ENCODE measurements at regions not wholly inside any gene's neighbourhood (a gene's known extent, or its start where the extent isn't known, plus 50 kb on each side); places are given as distances from the start of the nearest gene placed in this dataset.

DNA sequence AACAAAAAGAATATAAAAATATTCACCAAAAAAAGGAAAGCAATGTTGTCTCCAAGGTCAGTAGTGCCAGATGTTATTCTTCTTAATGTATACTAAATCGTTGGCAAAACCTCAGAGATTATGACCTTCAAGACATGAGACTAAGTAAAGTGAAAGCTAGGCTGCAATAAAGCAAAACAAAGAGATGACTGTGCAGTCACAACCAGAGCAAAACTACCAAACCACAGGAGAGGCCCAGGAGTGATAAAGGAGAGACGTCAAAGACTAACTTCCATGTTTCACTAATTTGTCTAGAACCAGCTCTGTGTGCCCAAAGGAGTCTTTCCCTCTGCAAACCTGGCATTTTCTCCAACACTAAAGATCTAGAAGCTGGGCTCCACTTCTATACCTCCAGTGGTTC, 155.9 kb upstream of the POU3F2 start:
- H3K4me3 Mint-ChIP-seq: no peak overlapping the region
- ATAC-seq (no peak), DNase-seq (no peak)
- ChIA-PET POLR2A (no interaction called here), CTCF (no interaction called here)
- H3K27me3 Mint-ChIP-seq (ENCODE audit: low read depth): no peaks in the 10 kb centered on the region
- no peaks in the 10 kb centered on the region for H3K4me1 Mint-ChIP-seq (ENCODE audit: low read depth)
- no peak overlapping the region for H3K27ac Mint-ChIP-seq
- H3K9me3 Mint-ChIP-seq (ENCODE audit: insufficient read depth): no peaks in the 10 kb centered on the region
- H3K36me3 Mint-ChIP-seq (ENCODE audit: low read depth): no peaks in the 10 kb centered on the region

DNA sequence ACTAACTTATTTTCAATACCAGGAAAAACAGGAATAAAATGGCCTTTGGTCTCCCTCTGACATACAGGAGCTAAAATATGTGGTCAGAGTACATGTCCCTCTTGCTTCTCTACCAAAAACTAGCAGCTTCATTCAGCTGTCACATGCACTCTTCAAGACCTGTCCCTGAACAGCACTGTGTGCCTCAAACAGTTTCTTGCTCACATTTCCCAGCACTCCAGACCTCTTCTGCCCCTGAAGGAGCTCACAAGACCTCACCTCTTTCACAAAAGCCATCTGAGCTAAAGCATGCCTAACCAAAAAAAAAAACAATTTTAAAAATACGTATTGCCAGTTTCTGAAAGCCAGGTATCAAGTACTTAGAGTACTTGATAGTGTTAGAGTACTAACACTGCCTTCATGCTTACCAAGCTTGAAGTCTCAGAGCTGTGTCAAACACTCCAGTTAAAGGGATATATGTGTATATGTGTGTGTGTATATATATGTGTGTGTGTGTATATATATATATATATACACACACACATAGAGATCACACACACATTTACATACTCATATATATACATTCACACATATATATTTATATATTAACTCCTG, 148.3 kb upstream of the POU3F2 start:
- H3K9me3 Mint-ChIP-seq (ENCODE audit: insufficient read depth): no peaks in the 10 kb centered on the region
- CTCF ChIA-PET: no interaction called here
- H3K4me3 Mint-ChIP-seq: no peak overlapping the region
- no peaks in the 10 kb centered on the region for H3K4me1 Mint-ChIP-seq (ENCODE audit: low read depth)
- no peaks in the 10 kb centered on the region for H3K27me3 Mint-ChIP-seq (ENCODE audit: low read depth)
- no peak for DNase-seq
- POLR2A ChIA-PET: no interaction called here
- H3K36me3 Mint-ChIP-seq (ENCODE audit: low read depth): no peaks in the 10 kb centered on the region
- no peak for ATAC-seq
- H3K27ac Mint-ChIP-seq: no peak overlapping the region

DNA sequence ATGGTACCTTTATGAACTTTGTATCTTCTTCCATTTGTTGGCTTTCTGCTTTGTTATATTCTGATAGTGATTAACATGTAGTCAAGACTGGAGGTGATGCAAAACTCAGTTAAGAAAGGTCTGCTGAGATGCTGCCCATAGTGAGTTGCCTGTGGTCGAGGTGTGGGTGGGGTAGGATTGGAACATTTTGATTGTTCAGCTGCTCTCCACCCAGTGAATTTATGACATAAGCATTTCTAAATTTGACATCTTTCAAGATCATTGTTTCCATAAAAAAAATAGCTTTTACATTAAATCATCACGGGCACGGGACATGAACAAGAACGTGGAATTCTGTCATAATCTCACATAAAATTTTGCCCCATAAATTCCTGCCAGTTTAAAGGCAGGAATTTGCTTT, 146.6 kb upstream of the POU3F2 start:
- ChIA-PET CTCF (no interaction called here), POLR2A (no interaction called here)
- Mint-ChIP-seq H3K27ac (no peak overlapping the region), H3K9me3 (ENCODE audit: insufficient read depth) (no peaks in the 10 kb centered on the region), H3K4me3 (no peak overlapping the region), H3K36me3 (ENCODE audit: low read depth) (no peaks in the 10 kb centered on the region), H3K4me1 (ENCODE audit: low read depth) (no peaks in the 10 kb centered on the region), H3K27me3 (ENCODE audit: low read depth) (no peaks in the 10 kb centered on the region)
- ATAC-seq: no peak
- DNase-seq: no peak

DNA sequence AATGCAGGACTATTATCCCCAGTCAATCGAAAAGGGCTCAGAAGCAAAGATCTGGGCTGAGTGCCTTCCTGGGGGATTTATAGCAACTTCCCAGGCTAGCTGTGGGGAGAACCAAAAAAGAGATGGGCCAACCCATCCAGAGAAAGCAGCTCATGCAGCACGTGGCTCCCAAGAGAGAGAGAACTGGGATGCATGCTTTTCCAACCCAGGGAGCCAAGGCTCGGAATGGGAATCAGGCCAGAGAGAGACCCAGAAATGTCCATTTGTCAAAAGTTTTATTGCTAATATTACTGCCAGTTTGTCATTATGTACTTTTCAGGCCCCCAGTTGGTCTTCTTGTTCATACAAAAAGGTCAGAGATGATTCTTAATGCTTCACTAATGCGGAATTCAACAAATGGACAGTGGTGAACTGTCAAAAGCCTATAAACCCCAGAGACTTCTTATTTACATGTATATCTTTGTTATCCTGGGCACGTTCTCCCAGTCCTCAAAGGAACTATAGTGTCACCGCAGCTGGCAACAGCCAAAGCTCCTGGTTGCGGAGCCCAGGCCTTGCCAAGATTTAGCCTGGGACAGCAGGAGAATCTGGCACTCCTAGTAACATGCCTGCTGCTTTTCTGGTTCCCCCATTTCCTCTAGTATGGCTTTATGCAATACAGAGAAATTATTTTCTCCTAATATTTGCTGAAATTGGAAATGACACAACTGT, 139.1 kb upstream of the POU3F2 start:
- H3K27ac Mint-ChIP-seq: no peak overlapping the region
- H3K4me1 Mint-ChIP-seq (ENCODE audit: low read depth): no peaks in the 10 kb centered on the region
- H3K9me3 Mint-ChIP-seq (ENCODE audit: insufficient read depth): no peaks in the 10 kb centered on the region
- DNase-seq (no peak), ATAC-seq (no peak)
- no peaks in the 10 kb centered on the region for H3K36me3 Mint-ChIP-seq (ENCODE audit: low read depth)
- no peaks in the 10 kb centered on the region for H3K27me3 Mint-ChIP-seq (ENCODE audit: low read depth)
- ChIA-PET CTCF (no interaction called here), POLR2A (no interaction called here)
- H3K4me3 Mint-ChIP-seq: no peak overlapping the region

DNA sequence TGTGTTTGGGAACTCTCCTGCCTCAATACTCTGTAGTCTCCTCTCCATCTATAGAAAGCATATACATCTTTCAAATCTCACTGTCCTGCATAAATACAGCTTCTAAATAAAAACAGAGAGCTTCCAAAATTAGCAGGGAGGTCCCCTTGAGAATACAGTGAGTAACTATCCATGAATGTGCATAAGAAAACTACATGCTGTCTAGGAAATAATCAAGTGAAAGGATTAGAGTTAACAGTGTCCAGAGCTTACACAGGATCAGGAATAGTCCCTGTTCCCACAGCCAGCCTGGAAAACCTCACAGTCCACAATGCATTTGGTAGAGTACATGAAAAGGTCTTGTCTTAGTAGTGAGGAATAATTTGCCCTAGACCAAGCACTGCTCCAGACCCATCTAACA, 123.0 kb upstream of the POU3F2 start:
- ATAC-seq (no peak), DNase-seq (no peak)
- Mint-ChIP-seq H3K27me3 (ENCODE audit: low read depth) (peaks cover 3% of the 10 kb centered on the region), H3K27ac (no peak overlapping the region), H3K4me3 (no peak overlapping the region), H3K9me3 (ENCODE audit: insufficient read depth) (no peaks in the 10 kb centered on the region), H3K4me1 (ENCODE audit: low read depth) (no peaks in the 10 kb centered on the region), H3K36me3 (ENCODE audit: low read depth) (no peaks in the 10 kb centered on the region)
- ChIA-PET CTCF (no interaction called here), POLR2A (no interaction called here)

DNA sequence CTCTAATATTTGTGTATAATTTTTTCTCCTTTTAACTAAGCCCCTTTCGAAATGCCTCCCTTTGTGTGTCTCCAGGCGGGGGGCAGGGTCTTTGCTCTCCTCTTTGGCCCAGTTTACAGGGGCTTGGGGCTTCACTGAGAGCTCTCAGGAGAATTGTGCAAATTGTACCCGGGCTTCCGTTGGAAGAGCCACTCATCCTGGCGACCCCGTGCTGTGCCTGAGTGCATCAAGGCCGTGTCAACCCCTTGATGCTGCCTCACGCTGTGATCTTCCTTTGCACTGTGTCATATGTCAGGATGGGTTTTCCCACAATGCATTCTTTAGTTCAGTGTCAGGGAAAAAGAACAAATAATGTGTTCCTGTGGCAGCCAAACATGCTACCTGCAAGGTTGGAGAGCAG, 118.0 kb upstream of the POU3F2 start:
- no peak for ATAC-seq

DNA sequence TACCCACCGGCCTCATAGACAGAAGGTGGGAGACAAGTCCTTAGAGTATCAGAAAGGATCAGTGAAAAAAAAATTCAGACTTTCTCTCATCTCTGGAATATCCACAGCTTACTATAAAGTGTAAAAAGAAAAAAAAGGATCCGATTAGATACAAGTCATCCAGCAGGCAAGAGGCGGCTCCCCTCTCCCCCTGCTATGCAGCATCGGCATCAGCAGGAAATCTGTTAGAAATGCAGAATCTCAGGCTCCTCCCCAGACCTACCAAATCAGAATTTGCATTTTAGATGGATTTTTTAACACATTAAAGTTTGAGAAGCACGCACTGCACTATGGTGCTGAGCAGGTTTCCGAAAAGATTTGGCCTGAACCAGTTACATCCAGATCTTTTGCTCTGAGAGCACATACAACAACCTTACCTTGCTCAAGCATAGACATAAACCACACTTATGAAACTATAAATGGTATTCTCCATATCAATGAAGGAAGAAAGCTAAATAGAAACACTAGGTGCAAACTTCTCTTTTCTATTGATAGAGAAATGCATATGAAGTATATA, 117.0 kb upstream of the POU3F2 start:
- Mint-ChIP-seq H3K27me3 (ENCODE audit: low read depth) (peaks cover 7% of the 10 kb centered on the region), H3K4me3 (no peak overlapping the region), H3K4me1 (ENCODE audit: low read depth) (no peaks in the 10 kb centered on the region), H3K27ac (no peak overlapping the region), H3K9me3 (ENCODE audit: insufficient read depth) (no peaks in the 10 kb centered on the region), H3K36me3 (ENCODE audit: low read depth) (no peaks in the 10 kb centered on the region)
- ChIA-PET CTCF (no interaction called here), POLR2A (no interaction called here)
- DNase-seq: no peak
- ATAC-seq: no peak

More for the DNA sequence above, 118.0 kb upstream of the POU3F2 start:
- Mint-ChIP-seq H3K4me3 (no peak overlapping the region), H3K27me3 (ENCODE audit: low read depth) (peaks cover 7% of the 10 kb centered on the region), H3K27ac (no peak overlapping the region), H3K36me3 (ENCODE audit: low read depth) (no peaks in the 10 kb centered on the region), H3K4me1 (ENCODE audit: low read depth) (no peaks in the 10 kb centered on the region), H3K9me3 (ENCODE audit: insufficient read depth) (no peaks in the 10 kb centered on the region)
- DNase-seq: no peak
- CTCF ChIA-PET: no interaction called here
- POLR2A ChIA-PET: no interaction called here

DNA sequence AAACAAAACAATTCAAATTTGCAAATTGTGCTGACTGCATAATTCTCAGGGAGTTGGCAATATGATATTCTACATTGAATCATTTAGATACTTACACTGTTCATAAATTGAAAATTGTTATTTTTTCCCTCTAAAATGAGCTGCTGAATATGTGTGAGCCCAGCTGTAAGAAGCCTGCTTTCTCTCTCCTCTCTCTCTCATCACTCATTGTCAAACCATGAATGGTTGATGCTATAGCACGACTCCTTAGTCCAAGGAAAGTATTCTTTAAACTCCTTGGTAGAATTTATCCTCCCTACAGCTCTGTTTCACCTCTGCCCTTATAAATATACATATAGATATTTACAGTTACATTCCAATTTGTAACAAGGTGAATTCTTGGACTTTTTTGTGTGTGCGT, 116.4 kb upstream of the POU3F2 start:
- H3K9me3 Mint-ChIP-seq (ENCODE audit: insufficient read depth): no peaks in the 10 kb centered on the region
- H3K4me1 Mint-ChIP-seq (ENCODE audit: low read depth): no peaks in the 10 kb centered on the region
- ChIA-PET POLR2A (no interaction called here), CTCF (no interaction called here)
- no peak overlapping the region for H3K27ac Mint-ChIP-seq
- peaks cover 7% of the 10 kb centered on the region for H3K27me3 Mint-ChIP-seq (ENCODE audit: low read depth)
- no peaks in the 10 kb centered on the region for H3K36me3 Mint-ChIP-seq (ENCODE audit: low read depth)
- ATAC-seq (no peak), DNase-seq (no peak)
- no peak overlapping the region for H3K4me3 Mint-ChIP-seq

DNA sequence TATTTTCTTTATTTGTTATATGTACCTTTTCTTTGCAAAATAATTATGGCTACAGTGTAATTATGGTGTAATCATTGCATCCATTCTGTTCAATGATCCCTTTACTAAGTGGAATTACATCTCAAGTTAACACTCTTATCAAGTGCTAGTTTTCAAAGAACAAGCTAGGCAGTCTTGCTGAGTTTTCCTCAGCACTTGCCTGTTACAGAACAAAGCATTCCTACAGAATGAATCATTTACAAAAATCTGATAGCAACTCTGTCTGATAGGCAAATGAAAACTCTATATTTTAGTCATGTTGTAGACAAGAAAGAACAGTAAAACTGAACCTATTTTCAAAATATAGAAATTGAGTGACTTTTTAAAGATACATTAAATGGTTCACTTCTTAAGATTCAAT, 109.8 kb upstream of the POU3F2 start:
- DNase-seq (no peak), ATAC-seq (no peak)
- POLR2A ChIA-PET: no interaction called here
- no peak overlapping the region for H3K27ac Mint-ChIP-seq
- H3K4me1 Mint-ChIP-seq (ENCODE audit: low read depth): no peaks in the 10 kb centered on the region
- no peak overlapping the region for H3K4me3 Mint-ChIP-seq
- no peaks in the 10 kb centered on the region for H3K27me3 Mint-ChIP-seq (ENCODE audit: low read depth)
- no peaks in the 10 kb centered on the region for H3K9me3 Mint-ChIP-seq (ENCODE audit: insufficient read depth)
- CTCF ChIA-PET: no interaction called here
- H3K36me3 Mint-ChIP-seq (ENCODE audit: low read depth): no peaks in the 10 kb centered on the region

DNA sequence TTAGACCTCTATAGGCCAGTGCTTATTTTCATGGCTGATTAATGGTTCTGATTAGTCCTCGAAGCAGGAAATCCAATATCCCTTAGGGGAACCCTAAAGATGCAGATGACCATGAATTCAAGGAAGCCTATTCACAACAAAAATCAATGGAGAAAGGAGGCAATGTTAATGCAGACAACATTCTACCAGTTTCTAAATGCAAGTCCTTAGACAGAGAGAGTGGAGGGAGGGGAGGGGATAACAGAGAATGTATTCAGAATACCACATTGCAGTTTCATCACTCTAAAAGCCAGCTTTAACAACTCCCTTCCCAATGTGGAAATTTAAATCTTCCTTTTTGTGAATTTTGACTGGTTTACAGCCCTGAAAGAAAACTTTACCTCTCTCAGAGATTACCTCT, 87.1 kb upstream of the POU3F2 start:
- H3K27ac Mint-ChIP-seq: no peak overlapping the region

DNA sequence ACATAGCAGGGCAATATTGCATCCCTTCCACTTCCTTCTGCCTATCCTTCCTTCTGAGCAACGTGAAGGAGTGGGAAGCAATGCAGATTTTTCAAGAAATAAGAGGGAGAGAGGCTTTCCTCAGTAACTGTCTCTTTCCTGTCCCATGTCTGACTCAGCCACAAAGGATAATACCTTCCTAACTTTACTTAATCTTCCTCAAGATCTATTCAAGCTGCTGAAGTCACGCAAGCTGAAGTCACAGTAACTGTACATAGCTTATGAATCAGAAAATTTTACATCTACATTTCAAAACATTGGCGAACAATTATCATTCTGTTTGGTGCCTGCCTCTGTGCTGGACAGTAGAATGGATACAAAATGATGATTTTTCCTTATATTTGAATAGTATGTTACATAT, 86.4 kb upstream of the POU3F2 start:
- Mint-ChIP-seq H3K36me3 (ENCODE audit: low read depth) (no peaks in the 10 kb centered on the region), H3K9me3 (ENCODE audit: insufficient read depth) (no peaks in the 10 kb centered on the region), H3K4me3 (no peak overlapping the region), H3K27me3 (ENCODE audit: low read depth) (no peaks in the 10 kb centered on the region), H3K4me1 (ENCODE audit: low read depth) (no peaks in the 10 kb centered on the region), H3K27ac (no peak overlapping the region)
- DNase-seq (no peak), ATAC-seq (no peak)
- ChIA-PET POLR2A (no interaction called here), CTCF (no interaction called here)

More for the DNA sequence above, 87.1 kb upstream of the POU3F2 start:
- no peak overlapping the region for H3K4me3 Mint-ChIP-seq
- ATAC-seq (no peak), DNase-seq (no peak)
- POLR2A ChIA-PET: no interaction called here
- H3K4me1 Mint-ChIP-seq (ENCODE audit: low read depth): no peaks in the 10 kb centered on the region
- no peaks in the 10 kb centered on the region for H3K27me3 Mint-ChIP-seq (ENCODE audit: low read depth)
- CTCF ChIA-PET: no interaction called here
- no peaks in the 10 kb centered on the region for H3K36me3 Mint-ChIP-seq (ENCODE audit: low read depth)
- no peaks in the 10 kb centered on the region for H3K9me3 Mint-ChIP-seq (ENCODE audit: insufficient read depth)

DNA sequence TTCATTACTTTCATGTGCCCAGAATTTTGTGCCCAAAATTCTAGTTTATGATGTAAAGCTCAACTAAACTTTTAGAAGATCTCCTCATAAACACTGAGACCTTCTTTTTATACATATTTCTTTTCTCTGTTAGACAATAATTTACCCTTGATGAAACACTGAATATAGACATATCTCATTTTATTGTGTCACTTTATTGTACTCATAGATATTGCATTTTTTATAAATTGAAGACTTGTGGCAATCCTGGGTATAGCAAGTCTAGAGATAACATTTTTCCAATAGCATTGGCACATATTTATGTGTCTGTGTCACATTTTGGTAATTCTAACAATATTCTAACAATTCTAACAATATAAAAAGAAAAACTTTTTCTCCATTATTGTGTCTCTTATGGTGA, 74.9 kb upstream of the POU3F2 start:
- Mint-ChIP-seq H3K27ac (no peak overlapping the region), H3K36me3 (ENCODE audit: low read depth) (no peaks in the 10 kb centered on the region), H3K27me3 (ENCODE audit: low read depth) (peaks cover 1% of the 10 kb centered on the region), H3K4me3 (no peak overlapping the region), H3K4me1 (ENCODE audit: low read depth) (peaks cover 1% of the 10 kb centered on the region), H3K9me3 (ENCODE audit: insufficient read depth) (no peaks in the 10 kb centered on the region)
- ATAC-seq (no peak), DNase-seq (no peak)
- ChIA-PET CTCF (no interaction called here), POLR2A (no interaction called here)

DNA sequence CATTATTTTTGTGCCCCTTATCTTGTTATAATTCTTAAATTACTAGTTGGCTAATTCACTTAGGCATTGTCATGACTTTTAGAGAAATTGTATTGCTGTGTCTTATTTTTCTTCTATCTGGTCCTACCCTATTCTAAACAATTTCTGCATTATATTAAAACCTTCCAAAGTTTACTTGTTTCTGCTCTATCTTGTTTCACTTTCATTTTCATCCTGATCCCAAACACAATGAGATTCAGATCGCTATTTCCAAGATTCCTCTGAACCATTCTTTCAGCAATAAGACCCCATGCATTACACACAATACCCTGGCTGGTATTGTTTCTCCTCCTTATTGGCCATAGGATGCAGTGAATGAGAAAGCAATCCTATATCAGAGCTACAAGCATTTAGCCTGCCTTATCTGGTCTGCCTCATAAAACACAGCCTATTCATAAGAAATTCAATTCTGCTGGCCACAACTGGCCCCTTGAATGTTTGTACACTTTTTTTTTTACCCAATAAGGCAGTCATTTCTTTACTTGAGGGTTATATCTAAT, 69.9 kb upstream of the POU3F2 start:
- H3K9me3 Mint-ChIP-seq (ENCODE audit: insufficient read depth): no peaks in the 10 kb centered on the region
- peak overlapping the region; percentile 29 for H3K4me3 Mint-ChIP-seq
- DNase-seq (no peak), ATAC-seq (no peak)
- ChIA-PET CTCF (no interaction called here), POLR2A (no interaction called here)
- peaks cover 2% of the 10 kb centered on the region for H3K4me1 Mint-ChIP-seq (ENCODE audit: low read depth)
- H3K27me3 Mint-ChIP-seq (ENCODE audit: low read depth): peaks cover 2% of the 10 kb centered on the region
- no peaks in the 10 kb centered on the region for H3K36me3 Mint-ChIP-seq (ENCODE audit: low read depth)
- H3K27ac Mint-ChIP-seq: no peak overlapping the region
